MM.1S (cell line): ENCODE measurements at regions not wholly inside any gene's neighbourhood (a gene's known extent, or its start where the extent isn't known, plus 50 kb on each side); places are given as distances from the start of the nearest gene placed in this dataset.

ENCODE experiments used
- CTCF ChIP-seq: fragments of 300-600 bp; sonication (generic); IDR thresholded peaks from 2 replicates; pipeline ENCODE4 v1.5.1; 2016; ENCODE audit warnings: antibody characterized with exemption, low read length, mixed read lengths
- EZH2 ChIP-seq: fragments of 300-600 bp; sonication (generic); optimal IDR thresholded peaks from 2 replicates; pipeline ENCODE3; 2017; ENCODE audit warnings: low read depth, mild to moderate bottlenecking, antibody characterized with exemption, low read length, mixed read lengths

- TF ChIP-seq EZH2 (no peak), CTCF (no peak)
These were observed 317.1 kb upstream of the POT1 start for GRCh38 chr7:125246706-125247105.
